ENCODE measurements at regions not wholly inside any gene's neighbourhood (a gene's known extent, or its start where the extent isn't known, plus 50 kb on each side); places are given as distances from the start of the nearest gene placed in this dataset.

- H3K27me3 ChIP-seq (ENCODE audit: insufficient read depth in 3 of 3, low read length in 2 of 3) = peaks cover 0 to 6% (median 0%) of the 10 kb centered on the region in 3 donors
- 49 to 64% (median 49%) methylated on average over 6 of the region's 6 CpGs for WGBS, 3 donors
- H3K4me3 ChIP-seq = no peak overlapping the region
- intact Hi-C loops (cut with DNase I) = no loop called here
- no peaks in the 10 kb centered on the region for H3K36me3 ChIP-seq (ENCODE audit: insufficient read depth in 1 of 2, low read depth in 1 of 2)
- DNase-seq (no peak), ATAC-seq (no peak)
- H3K4me1 ChIP-seq = no peaks in the 10 kb centered on the region
- no peak overlapping the region for H3K27ac ChIP-seq
- H3K9me3 ChIP-seq = no peaks in the 10 kb centered on the region
- no peak for TF ChIP-seq CTCF (IDR thresholded peaks at IDR 0.05)
Measured at GRCh38 chr11:133600786-133601185, 68.5 kb upstream of the OPCML start.

- ATAC-seq (no peak), DNase-seq (no peak)
- Histone ChIP-seq H3K9me3 (no peaks in the 10 kb centered on the region), H3K4me3 (no peak overlapping the region), H3K4me1 (no peaks in the 10 kb centered on the region), H3K27me3 (ENCODE audit: insufficient read depth in 3 of 3, low read length in 2 of 3) (peaks cover 0 to 6% (median 0%) of the 10 kb centered on the region in 3 donors), H3K36me3 (ENCODE audit: insufficient read depth in 1 of 2, low read depth in 1 of 2) (no peaks in the 10 kb centered on the region), H3K27ac (no peak overlapping the region)
- no peak for TF ChIP-seq CTCF (IDR thresholded peaks at IDR 0.05)
- WGBS, 3 donors = 88 to 91% (median 91%) methylated on average over 5 of the region's 5 CpGs
- intact Hi-C loops (cut with DNase I) = no loop called here
Measured at GRCh38 chr11:133600306-133600705, 68.0 kb upstream of the OPCML start.

- TF ChIP-seq CTCF (IDR thresholded peaks at IDR 0.05) = no peak
- H3K4me3 ChIP-seq = no peak overlapping the region
- H3K36me3 ChIP-seq (ENCODE audit: insufficient read depth in 1 of 2, low read depth in 1 of 2) = no peaks in the 10 kb centered on the region
- peaks cover 0 to 6% (median 0%) of the 10 kb centered on the region in 3 donors for H3K27me3 ChIP-seq (ENCODE audit: insufficient read depth in 3 of 3, low read length in 2 of 3)
- ATAC-seq (no peak), DNase-seq (no peak)
- H3K27ac ChIP-seq = no peak overlapping the region
- no peaks in the 10 kb centered on the region for H3K9me3 ChIP-seq
- no peaks in the 10 kb centered on the region for H3K4me1 ChIP-seq
- 49 to 68% (median 67%) methylated on average over 3 of the region's 3 CpGs for WGBS, 3 donors
- intact Hi-C loops (cut with DNase I) = no loop called here
Measured at GRCh38 chr11:133598906-133599305, 66.6 kb upstream of the OPCML start.

- intact Hi-C loops (cut with DNase I) = no loop called here
- Histone ChIP-seq H3K4me3 (no peak overlapping the region), H3K36me3 (ENCODE audit: insufficient read depth in 1 of 2, low read depth in 1 of 2) (no peaks in the 10 kb centered on the region), H3K27me3 (ENCODE audit: insufficient read depth in 3 of 3, low read length in 2 of 3) (peaks cover 0 to 6% (median 0%) of the 10 kb centered on the region in 3 donors), H3K9me3 (peaks cover 3% of the 10 kb centered on the region), H3K4me1 (no peaks in the 10 kb centered on the region), H3K27ac (no peak overlapping the region)
- ATAC-seq (no peak), DNase-seq (no peak)
- TF ChIP-seq CTCF (IDR thresholded peaks at IDR 0.05) = no peak
- WGBS, 3 donors = 38 to 57% (median 50%) methylated on average over 3 of the region's 3 CpGs
Measured at GRCh38 chr11:133597236-133597635, 64.9 kb upstream of the OPCML start.

- no peak for TF ChIP-seq CTCF (IDR thresholded peaks at IDR 0.05)
- ATAC-seq = no peak
- Histone ChIP-seq H3K27me3 (ENCODE audit: insufficient read depth in 3 of 3, low read length in 2 of 3) (no peaks in the 10 kb centered on the region), H3K36me3 (ENCODE audit: insufficient read depth in 1 of 2, low read depth in 1 of 2) (no peaks in the 10 kb centered on the region), H3K4me3 (no peak overlapping the region), H3K4me1 (no peaks in the 10 kb centered on the region), H3K27ac (no peak overlapping the region), H3K9me3 (peaks cover 3% of the 10 kb centered on the region)
- intact Hi-C loops (cut with DNase I) = no loop called here
- no peak for DNase-seq
- 82 to 85% (median 83%) methylated on average over 21 of the region's 21 CpGs for WGBS, 3 donors
Measured at GRCh38 chr11:133595998-133596590, 63.8 kb upstream of the OPCML start.
